Fibroblast of villous mesenchyme (primary cell): ENCODE measurements at regions not wholly inside any gene's neighbourhood (a gene's known extent, or its start where the extent isn't known, plus 50 kb on each side); places are given as distances from the start of the nearest gene placed in this dataset.

ENCODE experiments used
- DNase-seq: peaks from one replicate; pipeline ENCODE4 v3.0.0-alpha.2; 2010; ENCODE audit warnings: low read depth
- H3K4me3 ChIP-seq: 2 replicates; pipeline ENCODE4 v1.5.1; 2011; ENCODE audit warnings: low read depth, mild to moderate bottlenecking, low read length
- TF ChIP-seq, protein P1 (sequence below): IDR thresholded peaks from 2 replicates; pipeline ENCODE4 v1.5.1; 2012; ENCODE audit warnings: low read depth, mild to moderate bottlenecking, low read length; ENCODE audit not compliant: insufficient read depth

DNA sequence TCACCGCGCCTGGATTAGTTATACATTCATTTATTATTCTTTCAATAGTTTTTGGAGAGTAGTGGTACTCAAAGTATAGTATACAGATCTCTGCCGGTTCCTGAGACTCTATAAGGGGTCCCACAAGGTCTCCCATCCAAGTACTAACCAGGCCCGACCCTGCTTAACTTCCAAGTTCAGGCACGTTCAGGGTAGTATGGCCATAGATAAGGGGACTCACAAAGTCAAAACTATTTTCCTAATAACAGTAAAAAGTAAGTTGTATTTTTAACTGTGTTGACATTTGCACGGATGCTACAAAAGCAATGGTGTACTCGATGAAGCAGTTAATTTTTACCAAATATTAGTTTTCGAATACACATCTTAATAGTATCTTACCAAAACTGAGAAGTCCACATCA, 84.4 kb upstream of the STK26 start:
- DNase-seq: no peak
- H3K4me3 ChIP-seq: no peak overlapping the region
- TF ChIP-seq, protein P1, sequence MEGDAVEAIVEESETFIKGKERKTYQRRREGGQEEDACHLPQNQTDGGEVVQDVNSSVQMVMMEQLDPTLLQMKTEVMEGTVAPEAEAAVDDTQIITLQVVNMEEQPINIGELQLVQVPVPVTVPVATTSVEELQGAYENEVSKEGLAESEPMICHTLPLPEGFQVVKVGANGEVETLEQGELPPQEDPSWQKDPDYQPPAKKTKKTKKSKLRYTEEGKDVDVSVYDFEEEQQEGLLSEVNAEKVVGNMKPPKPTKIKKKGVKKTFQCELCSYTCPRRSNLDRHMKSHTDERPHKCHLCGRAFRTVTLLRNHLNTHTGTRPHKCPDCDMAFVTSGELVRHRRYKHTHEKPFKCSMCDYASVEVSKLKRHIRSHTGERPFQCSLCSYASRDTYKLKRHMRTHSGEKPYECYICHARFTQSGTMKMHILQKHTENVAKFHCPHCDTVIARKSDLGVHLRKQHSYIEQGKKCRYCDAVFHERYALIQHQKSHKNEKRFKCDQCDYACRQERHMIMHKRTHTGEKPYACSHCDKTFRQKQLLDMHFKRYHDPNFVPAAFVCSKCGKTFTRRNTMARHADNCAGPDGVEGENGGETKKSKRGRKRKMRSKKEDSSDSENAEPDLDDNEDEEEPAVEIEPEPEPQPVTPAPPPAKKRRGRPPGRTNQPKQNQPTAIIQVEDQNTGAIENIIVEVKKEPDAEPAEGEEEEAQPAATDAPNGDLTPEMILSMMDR: no peak

- DNase-seq: no peak
- TF ChIP-seq, protein P1: no peak
Observed at GRCh38 chrX:131942034-131942433, 81.1 kb upstream of the STK26 start.

GRCh38 chrX:131944936-131945902, 77.9 kb upstream of the STK26 start:
- TF ChIP-seq, protein P1: no peak

More at GRCh38 chrX:131942034-131942433, 81.1 kb upstream of the STK26 start:
- H3K4me3 ChIP-seq: no peak overlapping the region

DNA sequence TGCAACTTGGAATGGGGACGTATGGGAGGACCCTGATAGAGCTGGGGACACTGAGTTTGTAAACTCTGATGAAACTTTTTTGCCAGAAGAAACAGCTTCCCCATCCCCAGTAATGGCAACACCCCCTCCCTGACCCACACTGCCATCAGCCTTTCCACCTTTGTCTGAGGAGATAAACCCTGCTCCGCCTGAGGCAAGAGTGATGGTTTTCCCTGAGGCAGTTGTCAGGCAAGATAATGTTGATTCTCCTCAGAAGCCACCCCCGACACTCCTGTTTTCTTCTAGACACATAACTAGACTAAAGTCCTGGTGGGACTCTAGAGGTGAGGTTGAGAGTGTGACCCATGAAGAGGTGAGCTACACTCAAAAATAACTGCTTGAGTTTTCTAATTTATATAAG, 71.9 kb upstream of the STK26 start:
- TF ChIP-seq, protein P1: no peak
- no peak for DNase-seq
- H3K4me3 ChIP-seq: no peak overlapping the region

More at GRCh38 chrX:131944936-131945902, 77.9 kb upstream of the STK26 start:
- DNase-seq: no peak
- no peak overlapping the region for H3K4me3 ChIP-seq

GRCh38 chrX:131955099-131955777, 67.9 kb upstream of the STK26 start:
- TF ChIP-seq, protein P1: no peak
- no peak for DNase-seq
- H3K4me3 ChIP-seq: no peak overlapping the region

- no peak for DNase-seq
- no peak overlapping the region for H3K4me3 ChIP-seq
- TF ChIP-seq, protein P1: no peak
Observed at GRCh38 chrX:131958724-131959123, 64.4 kb upstream of the STK26 start.
